ENCODE measurements at regions not wholly inside any gene's neighbourhood (a gene's known extent, or its start where the extent isn't known, plus 50 kb on each side); places are given as distances from the start of the nearest gene placed in this dataset.

- TF ChIP-seq EZH2 (IDR thresholded peaks at IDR 0.05; ENCODE audit: borderline replicate concordance, low read depth, low read length, poor library complexity, severe bottlenecking) (no peak), CTCF (conservative IDR thresholded peaks at IDR 0.05; ENCODE audit: low read depth, low read length) (no peak)
Observed at GRCh38 chr1:43036932-43037331, 78.3 kb upstream of the SLC2A1 start.
